Dermis blood vessel endothelial cell (primary cell): ENCODE measurements at regions not wholly inside any gene's neighbourhood (a gene's known extent, or its start where the extent isn't known, plus 50 kb on each side); places are given as distances from the start of the nearest gene placed in this dataset.
"Not testable (repeated sequence)": the region's sequence is repeated elsewhere in the genome, so short reads cannot be mapped to it uniquely, and the experiment has no call there.

Source experiments
- DNase-seq: peaks from one replicate; pipeline ENCODE4 v3.0.0; 2010

- no peak for DNase-seq
These were observed 108.4 kb downstream of the SINHCAF start for GRCh38 chr12:31217356-31218130.

- DNase-seq = no peak
These were observed 107.5 kb downstream of the SINHCAF start for GRCh38 chr12:31218203-31219025.

GRCh38 chr12:31219521-31219920, 106.4 kb downstream of the SINHCAF start:
- DNase-seq = no peak

- no peak for DNase-seq
These were observed 105.9 kb downstream of the SINHCAF start for GRCh38 chr12:31220061-31220460.

GRCh38 chr12:31220633-31221550, 105.1 kb downstream of the SINHCAF start:
- DNase-seq = peak; percentile 7

- DNase-seq = no peak
These were observed 104.4 kb downstream of the SINHCAF start for GRCh38 chr12:31221551-31221945.

- DNase-seq = no peak
These were observed 103.2 kb downstream of the SINHCAF start for GRCh38 chr12:31222620-31223222.

GRCh38 chr12:31223640-31224039, 102.3 kb downstream of the SINHCAF start:
- DNase-seq = not testable (repeated sequence)

- DNase-seq = no peak
These were observed 101.0 kb downstream of the SINHCAF start for GRCh38 chr12:31224768-31225448.

GRCh38 chr12:31225656-31226535, 100.1 kb downstream of the SINHCAF start:
- DNase-seq = no peak

GRCh38 chr12:31226639-31227038, 99.3 kb downstream of the SINHCAF start:
- DNase-seq = no peak

GRCh38 chr12:31227401-31227981, 98.5 kb downstream of the SINHCAF start:
- DNase-seq = no peak

- DNase-seq = no peak
These were observed 96.8 kb downstream of the SINHCAF start for GRCh38 chr12:31228811-31229792.

- no peak for DNase-seq
These were observed 95.9 kb downstream of the SINHCAF start for GRCh38 chr12:31230004-31230403.
